SK-N-SH treated with all-trans-retinoic acid at 6 μM for 48 hours (cell line): ENCODE measurements at regions not wholly inside any gene's neighbourhood (a gene's known extent, or its start where the extent isn't known, plus 50 kb on each side); places are given as distances from the start of the nearest gene placed in this dataset.

ENCODE experiments used
- GLIS3 ChIP-seq: fragments of 250-450 bp; sonication (Bioruptor Pico); IDR thresholded peaks from 2 replicates; pipeline ENCODE4 v1.5.0; 2020; ENCODE audit warnings: mild to moderate bottlenecking, moderate library complexity
- ISL1 ChIP-seq: fragments of 250-450 bp; sonication (Bioruptor Pico); IDR thresholded peaks from 2 replicates; pipeline ENCODE4 v2.1.2; 2022; ENCODE audit warnings: mild to moderate bottlenecking, moderate library complexity
- POU6F1 ChIP-seq: fragments of 250-450 bp; sonication (Bioruptor Pico); IDR thresholded peaks from 2 replicates; pipeline ENCODE4 v1.8.0; 2021; ENCODE audit warnings: low read depth, mild to moderate bottlenecking, moderate library complexity, borderline replicate concordance
- ZFP3 ChIP-seq: fragments of 250-450 bp; sonication (Bioruptor Pico); IDR thresholded peaks from 2 replicates; pipeline ENCODE4 v1.5.0; 2020; ENCODE audit warnings: mild to moderate bottlenecking, moderate library complexity
- TF ChIP-seq, protein P1 (sequence below): fragments of 250-450 bp; sonication (Bioruptor Pico); IDR thresholded peaks from 2 replicates; pipeline ENCODE4 v1.8.0; 2020; ENCODE audit warnings: mild to moderate bottlenecking, moderate library complexity, borderline replicate concordance
- TF ChIP-seq, protein P2 (sequence below): fragments of 250-450 bp; sonication (Bioruptor Pico); IDR thresholded peaks from 2 replicates; pipeline ENCODE4 v1.5.1; 2020; ENCODE audit warnings: low read depth, mild to moderate bottlenecking, moderate library complexity

DNA sequence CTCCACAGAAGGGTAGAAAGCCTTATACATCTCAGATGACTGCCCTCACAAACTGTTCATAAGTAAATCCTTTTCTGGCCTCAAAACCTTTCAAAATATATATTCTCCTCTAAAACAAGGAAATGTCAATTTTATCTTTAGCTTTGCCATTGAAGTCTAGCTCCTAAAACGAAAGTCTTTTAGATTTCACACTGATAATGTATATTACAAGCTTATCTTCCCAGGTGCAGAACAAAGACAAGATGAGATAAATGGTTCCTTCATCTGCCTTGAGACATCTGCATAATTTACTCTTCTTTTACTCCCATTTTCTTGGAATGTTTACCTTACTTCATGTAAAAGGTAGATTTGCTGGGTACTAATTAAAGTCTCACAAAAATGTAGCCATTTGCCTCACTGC lies 257.1 kb downstream of the SYT10 start:
- TF ChIP-seq, protein P1, sequence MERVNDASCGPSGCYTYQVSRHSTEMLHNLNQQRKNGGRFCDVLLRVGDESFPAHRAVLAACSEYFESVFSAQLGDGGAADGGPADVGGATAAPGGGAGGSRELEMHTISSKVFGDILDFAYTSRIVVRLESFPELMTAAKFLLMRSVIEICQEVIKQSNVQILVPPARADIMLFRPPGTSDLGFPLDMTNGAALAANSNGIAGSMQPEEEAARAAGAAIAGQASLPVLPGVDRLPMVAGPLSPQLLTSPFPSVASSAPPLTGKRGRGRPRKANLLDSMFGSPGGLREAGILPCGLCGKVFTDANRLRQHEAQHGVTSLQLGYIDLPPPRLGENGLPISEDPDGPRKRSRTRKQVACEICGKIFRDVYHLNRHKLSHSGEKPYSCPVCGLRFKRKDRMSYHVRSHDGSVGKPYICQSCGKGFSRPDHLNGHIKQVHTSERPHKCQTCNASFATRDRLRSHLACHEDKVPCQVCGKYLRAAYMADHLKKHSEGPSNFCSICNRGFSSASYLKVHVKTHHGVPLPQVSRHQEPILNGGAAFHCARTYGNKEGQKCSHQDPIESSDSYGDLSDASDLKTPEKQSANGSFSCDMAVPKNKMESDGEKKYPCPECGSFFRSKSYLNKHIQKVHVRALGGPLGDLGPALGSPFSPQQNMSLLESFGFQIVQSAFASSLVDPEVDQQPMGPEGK: no peak
- TF ChIP-seq, protein P2, sequence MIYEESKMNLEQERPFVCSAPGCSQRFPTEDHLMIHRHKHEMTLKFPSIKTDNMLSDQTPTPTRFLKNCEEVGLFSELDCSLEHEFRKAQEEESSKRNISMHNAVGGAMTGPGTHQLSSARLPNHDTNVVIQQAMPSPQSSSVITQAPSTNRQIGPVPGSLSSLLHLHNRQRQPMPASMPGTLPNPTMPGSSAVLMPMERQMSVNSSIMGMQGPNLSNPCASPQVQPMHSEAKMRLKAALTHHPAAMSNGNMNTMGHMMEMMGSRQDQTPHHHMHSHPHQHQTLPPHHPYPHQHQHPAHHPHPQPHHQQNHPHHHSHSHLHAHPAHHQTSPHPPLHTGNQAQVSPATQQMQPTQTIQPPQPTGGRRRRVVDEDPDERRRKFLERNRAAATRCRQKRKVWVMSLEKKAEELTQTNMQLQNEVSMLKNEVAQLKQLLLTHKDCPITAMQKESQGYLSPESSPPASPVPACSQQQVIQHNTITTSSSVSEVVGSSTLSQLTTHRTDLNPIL (CRISPR knock-in tag): no peak
- TF ChIP-seq GLIS3 (CRISPR knock-in tag) (no peak), POU6F1 (no peak), ZFP3 (CRISPR knock-in tag) (no peak), ISL1 (CRISPR knock-in tag) (no peak)
